ENCODE measurements at regions not wholly inside any gene's neighbourhood (a gene's known extent, or its start where the extent isn't known, plus 50 kb on each side); places are given as distances from the start of the nearest gene placed in this dataset.

- TF ChIP-seq POLR2A (IDR thresholded peaks at IDR 0.05; ENCODE audit: extremely low read depth, insufficient read length) (no peak), CTCF (IDR thresholded peaks at IDR 0.05; ENCODE audit: low read depth, low read length) (no peak), MYC (IDR thresholded peaks at IDR 0.05; ENCODE audit: low read depth, low read length) (no peak)
These were observed 337.0 kb downstream of the MATN1 start for GRCh38 chr1:30386156-30386926.

Data from NB4 (cell line).